ENCODE measurements at regions not wholly inside any gene's neighbourhood (a gene's known extent, or its start where the extent isn't known, plus 50 kb on each side); places are given as distances from the start of the nearest gene placed in this dataset.
"Not testable (repeated sequence)": the region's sequence is repeated elsewhere in the genome, so short reads cannot be mapped to it uniquely, and the experiment has no call there.

GRCh38 chr3:191646242-191646641 is 185.3 kb downstream of the PYDC2 start:
- no peak for DNase-seq (ENCODE audit: low read depth)

GRCh38 chr3:191648787-191649186 is 187.8 kb downstream of the PYDC2 start:
- DNase-seq (ENCODE audit: low read depth): no peak

- no peak for DNase-seq (ENCODE audit: low read depth)
These were observed 188.7 kb downstream of the PYDC2 start for GRCh38 chr3:191649626-191650025.

GRCh38 chr3:191658781-191659419 is 197.9 kb downstream of the PYDC2 start:
- DNase-seq (ENCODE audit: low read depth): not testable (repeated sequence)

GRCh38 chr3:191662150-191662549 is 201.2 kb downstream of the PYDC2 start:
- not testable (repeated sequence) for DNase-seq (ENCODE audit: low read depth)

GRCh38 chr3:191680989-191681597 is 220.1 kb downstream of the PYDC2 start:
- DNase-seq (ENCODE audit: low read depth): no peak

GRCh38 chr3:191682961-191683360 is 222.0 kb downstream of the PYDC2 start:
- DNase-seq (ENCODE audit: low read depth): no peak

- DNase-seq (ENCODE audit: low read depth): no peak
These were observed 225.7 kb downstream of the PYDC2 start for GRCh38 chr3:191686626-191687025.

- no peak for DNase-seq (ENCODE audit: low read depth)
These were observed 227.9 kb downstream of the PYDC2 start for GRCh38 chr3:191688756-191689433.

- DNase-seq (ENCODE audit: low read depth): not testable (repeated sequence)
These were observed 230.2 kb downstream of the PYDC2 start for GRCh38 chr3:191691184-191691583.

- no peak for DNase-seq (ENCODE audit: low read depth)
These were observed 234.3 kb downstream of the PYDC2 start for GRCh38 chr3:191695131-191695814.

GRCh38 chr3:191695815-191696153 is 234.8 kb downstream of the PYDC2 start:
- no peak for DNase-seq (ENCODE audit: low read depth)

- DNase-seq (ENCODE audit: low read depth): no peak
These were observed 235.4 kb downstream of the PYDC2 start for GRCh38 chr3:191696348-191696747.

- DNase-seq (ENCODE audit: low read depth): no peak
These were observed 238.6 kb downstream of the PYDC2 start for GRCh38 chr3:191699546-191699945.

- DNase-seq (ENCODE audit: low read depth): no peak
These were observed 241.2 kb downstream of the PYDC2 start for GRCh38 chr3:191702121-191702520.

- DNase-seq (ENCODE audit: low read depth): no peak
These were observed 246.9 kb downstream of the PYDC2 start for GRCh38 chr3:191707817-191708216.

GRCh38 chr3:191715585-191715984 is 254.6 kb downstream of the PYDC2 start:
- DNase-seq (ENCODE audit: low read depth): no peak

- DNase-seq (ENCODE audit: low read depth): no peak
These were observed 260.5 kb downstream of the PYDC2 start for GRCh38 chr3:191721390-191721861.

- DNase-seq (ENCODE audit: low read depth): no peak
These were observed 261.0 kb downstream of the PYDC2 start for GRCh38 chr3:191721990-191722389.

GRCh38 chr3:191727338-191727737 is 266.4 kb downstream of the PYDC2 start:
- no peak for DNase-seq (ENCODE audit: low read depth)

GRCh38 chr3:191728186-191728585 is 267.2 kb downstream of the PYDC2 start:
- no peak for DNase-seq (ENCODE audit: low read depth)

- no peak for DNase-seq (ENCODE audit: low read depth)
These were observed 276.8 kb downstream of the PYDC2 start for GRCh38 chr3:191737742-191738141.

GRCh38 chr3:191740712-191741111 is 279.7 kb downstream of the PYDC2 start:
- DNase-seq (ENCODE audit: low read depth): no peak
